ENCODE measurements at regions not wholly inside any gene's neighbourhood (a gene's known extent, or its start where the extent isn't known, plus 50 kb on each side); places are given as distances from the start of the nearest gene placed in this dataset.

DNA sequence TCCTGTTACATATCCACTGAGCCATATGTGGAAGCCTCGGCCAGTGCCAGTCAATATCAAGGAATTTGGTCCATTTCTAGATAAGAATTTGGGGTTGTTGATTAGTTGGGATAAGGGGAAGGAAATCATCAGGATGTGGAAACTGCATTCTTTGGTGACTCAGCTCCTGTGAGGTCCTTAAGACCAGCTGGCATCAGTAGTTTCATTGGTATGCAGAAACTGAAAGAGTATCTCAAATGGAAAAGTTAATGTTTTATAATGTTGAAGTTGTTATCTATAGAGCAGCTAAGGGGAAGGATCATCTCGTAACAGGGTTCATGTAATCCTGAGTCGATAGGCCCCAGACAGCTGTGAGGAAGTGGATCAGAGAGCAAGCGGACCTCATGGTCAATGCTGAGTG lies 52.5 kb upstream of the PRNP start:
- CTCF ChIA-PET = interaction anchor here (1.0 to 3.7 kb wide), 6 partner anchors 18 to 56 kb away, joined by 3 to 29 read pairs (median 4); no protein-coding TSS in a partner anchor
- Histone ChIP-seq H3K4me3 (replicated peaks in 1 of 3; ENCODE audit: insufficient read depth in 1 of 3, low read depth in 1 of 3, low read length in 3 of 3) (no peak overlapping the region), H2AFZ (ENCODE audit: low read depth, low read length) (no peak overlapping the region), H3K4me1 (ENCODE audit: control insufficient read depth, extremely low read depth, insufficient read depth, low read length) (peaks cover 16% of the 10 kb centered on the region), H3K27ac (ENCODE audit: insufficient read depth, low read depth, low read length) (peak overlapping the region; percentile 80), H3K9me3 (replicated peaks; ENCODE audit: control insufficient read depth, insufficient read depth, low read length) (no peaks in the 10 kb centered on the region), H3K36me3 (ENCODE audit: control insufficient read depth in 2 of 2, extremely low read depth in 1 of 2, insufficient read depth in 2 of 2, low read length in 2 of 2) (no peaks in the 10 kb centered on the region), H4K20me1 (replicated peaks; ENCODE audit: control insufficient read depth, extremely low read depth, insufficient read depth, low read length) (no peaks in the 10 kb centered on the region), H3K79me2 (ENCODE audit: control insufficient read depth, insufficient read depth, low read length) (no peaks in the 10 kb centered on the region), H3K27me3 (ENCODE audit: control insufficient read depth in 2 of 2, insufficient read depth in 2 of 2, low read length in 2 of 2) (peaks cover 0 to 2% of the 10 kb centered on the region in 2 experiments), H3K9me1 (replicated peaks; ENCODE audit: control insufficient read depth, extremely low read depth, insufficient read depth, low read length) (no peaks in the 10 kb centered on the region), H3K4me2 (ENCODE audit: insufficient read depth, low read length) (peak overlapping the region; percentile 49), H3K9ac (replicated peaks; ENCODE audit: extremely low read depth, insufficient read depth, low read length) (peak overlapping the region; percentile 58)
- FAIRE-seq (peak; percentile 95), DNase-seq (ENCODE audit: low read depth, low spot score) (peak; percentile 88)
- intact Hi-C loops (cut with micrococcal nuclease) = loop anchor here (1.0 to 2.0 kb wide), 3 partner anchors 19 to 33 kb away; no protein-coding TSS in a partner anchor
- dilution Hi-C loops (cut with MboI; ENCODE audit: extremely low pct_ligation_motif_present, low sequenced_read_pairs) = no loop called here
- POLR2A ChIA-PET = interaction anchor here (1.2 kb wide), 1 partner anchor 32 kb away, joined by 5 read pairs; no protein-coding TSS in a partner anchor
- TF ChIP-seq, protein P1, sequence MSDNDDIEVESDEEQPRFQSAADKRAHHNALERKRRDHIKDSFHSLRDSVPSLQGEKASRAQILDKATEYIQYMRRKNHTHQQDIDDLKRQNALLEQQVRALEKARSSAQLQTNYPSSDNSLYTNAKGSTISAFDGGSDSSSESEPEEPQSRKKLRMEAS (IDR thresholded peaks at IDR 0.05; ENCODE audit: insufficient read depth, insufficient read length) = no peak
- TF ChIP-seq GATA2 (IDR thresholded peaks at IDR 0.05; ENCODE audit: insufficient read depth, insufficient read length, low read depth, low read length) (peak; percentile 94), MYC (IDR thresholded peaks at IDR 0.05; ENCODE audit: low read depth, low read length) (no peak), POLR2AphosphoS5 (IDR thresholded peaks at IDR 0.05; ENCODE audit: insufficient read depth, low read depth, low read length) (peak; percentile 82), JUN (IDR thresholded peaks at IDR 0.05; ENCODE audit: borderline replicate concordance, insufficient read depth, insufficient read length, low read depth) (peak; percentile 95), FOS (IDR thresholded peaks at IDR 0.05; ENCODE audit: borderline replicate concordance, insufficient read depth, low read length) (peak; percentile 92), EZH2 (IDR thresholded peaks at IDR 0.05; ENCODE audit: borderline replicate concordance, low read depth, low read length, severe bottlenecking) (no peak)
- BruUV-seq (replicated peaks) = no TSS peak
